GM21576 (cell line): ENCODE measurements at regions not wholly inside any gene's neighbourhood (a gene's known extent, or its start where the extent isn't known, plus 50 kb on each side); places are given as distances from the start of the nearest gene placed in this dataset.
"Not testable (repeated sequence)": the region's sequence is repeated elsewhere in the genome, so short reads cannot be mapped to it uniquely, and the experiment has no call there.

Experiments used
- ATAC-seq: cut with Tn5 transposase; IDR thresholded peaks from one replicate; pipeline ENCODE4 v1.9.1; 2021; ENCODE audit warnings: mild to moderate bottlenecking, moderate library complexity; ENCODE audit not compliant: unreplicated experiment

- no peak for ATAC-seq
Measured at GRCh38 chr5:92548346-92548745, 1032.7 kb downstream of the NR2F1-AS1 start.

GRCh38 chr5:92544596-92544995 is 1036.4 kb downstream of the NR2F1-AS1 start:
- ATAC-seq = no peak

GRCh38 chr5:92544036-92544435 is 1037.0 kb downstream of the NR2F1-AS1 start:
- ATAC-seq = no peak

GRCh38 chr5:92543201-92543600 is 1037.8 kb downstream of the NR2F1-AS1 start:
- ATAC-seq = no peak

- ATAC-seq = not testable (repeated sequence)
Measured at GRCh38 chr5:92542017-92542416, 1039.0 kb downstream of the NR2F1-AS1 start.

- ATAC-seq = peak; percentile 83
Measured at GRCh38 chr5:92527311-92528078, 1053.5 kb downstream of the NR2F1-AS1 start.

GRCh38 chr5:92525131-92525530 is 1055.9 kb downstream of the NR2F1-AS1 start:
- ATAC-seq = no peak

GRCh38 chr5:92519811-92520632 is 1061.0 kb downstream of the NR2F1-AS1 start:
- ATAC-seq = no peak

- peak; percentile 99 for ATAC-seq
Measured at GRCh38 chr5:92518318-92518904, 1062.6 kb downstream of the NR2F1-AS1 start.

- ATAC-seq = no peak
Measured at GRCh38 chr5:92514896-92515295, 1066.1 kb downstream of the NR2F1-AS1 start.

- no peak for ATAC-seq
Measured at GRCh38 chr5:92513067-92513466, 1068.0 kb downstream of the NR2F1-AS1 start.

- no peak for ATAC-seq
Measured at GRCh38 chr5:92508271-92508670, 1072.7 kb downstream of the NR2F1-AS1 start.

- ATAC-seq = peak; percentile 69
Measured at GRCh38 chr5:92505925-92506324, 1075.1 kb downstream of the NR2F1-AS1 start.

- no peak for ATAC-seq
Measured at GRCh38 chr5:92505145-92505544, 1075.9 kb downstream of the NR2F1-AS1 start.

GRCh38 chr5:92504346-92504745 is 1076.7 kb downstream of the NR2F1-AS1 start:
- no peak for ATAC-seq

- ATAC-seq = no peak
Measured at GRCh38 chr5:92500752-92501151, 1080.3 kb downstream of the NR2F1-AS1 start.

- no peak for ATAC-seq
Measured at GRCh38 chr5:92496545-92496944, 1084.5 kb downstream of the NR2F1-AS1 start.

GRCh38 chr5:92494508-92494907 is 1086.5 kb downstream of the NR2F1-AS1 start:
- no peak for ATAC-seq

GRCh38 chr5:92492908-92493307 is 1088.1 kb downstream of the NR2F1-AS1 start:
- no peak for ATAC-seq

- no peak for ATAC-seq
Measured at GRCh38 chr5:92484484-92484883, 1096.5 kb downstream of the NR2F1-AS1 start.

- no peak for ATAC-seq
Measured at GRCh38 chr5:92472981-92473566, 1090.0 kb upstream of the ARRDC3 start.
